Hippocampal formation (tissue), 2 donors: ENCODE measurements at regions not wholly inside any gene's neighbourhood (a gene's known extent, or its start where the extent isn't known, plus 50 kb on each side); places are given as distances from the start of the nearest gene placed in this dataset.

Source experiments
- DNase-seq, 2 donors: peaks; one replicate each; lab custom pipeline; 2025; lab: John Stamatoyannopoulos, UW

DNA sequence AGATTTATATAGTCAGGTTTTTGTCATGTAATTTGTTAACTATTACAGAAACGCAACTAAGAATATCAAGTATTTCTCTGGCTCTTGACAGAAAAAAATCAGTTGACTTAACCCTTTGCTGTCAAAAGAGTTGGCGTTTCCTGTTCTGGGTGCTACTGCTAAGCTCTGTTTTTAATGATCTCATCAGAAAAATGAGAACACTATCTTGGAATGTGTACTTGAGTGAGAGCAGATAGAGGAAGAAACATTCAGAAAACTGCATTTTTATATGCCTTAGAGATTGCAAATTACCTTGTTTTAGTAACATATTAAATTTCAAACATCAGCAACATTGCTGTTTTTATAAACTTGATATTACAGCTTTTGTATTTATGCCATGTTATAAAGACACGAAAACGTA is 297.9 kb downstream of the RDH14 start:
- DNase-seq = no peak

DNA sequence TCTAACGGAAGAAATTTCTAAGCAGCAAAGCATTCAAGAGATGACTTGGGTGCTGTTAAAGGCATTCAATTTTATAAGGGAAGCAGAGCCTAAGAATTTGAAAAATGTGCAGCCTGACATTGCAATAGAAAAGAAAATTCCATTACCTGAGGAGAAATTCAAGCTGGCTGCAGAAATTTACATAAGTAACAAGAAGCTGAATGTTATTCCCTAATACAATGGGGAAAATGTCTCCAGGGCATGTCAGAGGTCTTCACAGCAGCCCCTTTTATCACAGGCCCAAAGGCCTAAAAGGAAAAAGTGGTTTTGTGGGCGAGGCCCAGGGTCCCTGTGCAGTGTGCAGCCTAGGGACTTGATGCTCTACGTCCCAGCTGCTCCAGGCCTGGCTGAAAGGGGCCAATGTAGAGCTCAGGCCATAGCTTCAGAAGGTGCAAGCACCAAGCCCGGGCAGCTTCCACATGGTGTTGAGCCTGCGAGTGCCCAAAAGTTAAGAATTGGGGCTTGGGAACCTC is 306.7 kb downstream of the RDH14 start:
- DNase-seq = no peak

DNA sequence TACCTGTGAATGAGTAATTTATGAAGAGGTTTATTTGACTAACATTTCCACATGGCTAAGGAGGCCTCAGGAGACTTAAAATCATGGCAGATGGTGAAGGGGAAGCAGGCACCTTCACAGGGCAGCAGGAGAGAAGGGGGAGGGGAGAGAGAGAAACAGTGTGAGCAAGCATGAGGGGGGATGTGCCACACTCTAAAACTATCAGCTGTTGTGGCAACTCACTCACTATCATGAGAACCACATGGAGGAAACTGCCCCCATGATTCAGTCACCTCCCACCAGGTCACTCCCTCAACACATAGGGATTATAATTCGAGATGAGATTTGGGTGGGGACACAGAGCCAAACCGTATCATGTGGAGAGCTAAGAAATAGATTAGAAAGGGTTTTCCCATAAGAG is 309.0 kb downstream of the RDH14 start:
- no peak for DNase-seq

DNA sequence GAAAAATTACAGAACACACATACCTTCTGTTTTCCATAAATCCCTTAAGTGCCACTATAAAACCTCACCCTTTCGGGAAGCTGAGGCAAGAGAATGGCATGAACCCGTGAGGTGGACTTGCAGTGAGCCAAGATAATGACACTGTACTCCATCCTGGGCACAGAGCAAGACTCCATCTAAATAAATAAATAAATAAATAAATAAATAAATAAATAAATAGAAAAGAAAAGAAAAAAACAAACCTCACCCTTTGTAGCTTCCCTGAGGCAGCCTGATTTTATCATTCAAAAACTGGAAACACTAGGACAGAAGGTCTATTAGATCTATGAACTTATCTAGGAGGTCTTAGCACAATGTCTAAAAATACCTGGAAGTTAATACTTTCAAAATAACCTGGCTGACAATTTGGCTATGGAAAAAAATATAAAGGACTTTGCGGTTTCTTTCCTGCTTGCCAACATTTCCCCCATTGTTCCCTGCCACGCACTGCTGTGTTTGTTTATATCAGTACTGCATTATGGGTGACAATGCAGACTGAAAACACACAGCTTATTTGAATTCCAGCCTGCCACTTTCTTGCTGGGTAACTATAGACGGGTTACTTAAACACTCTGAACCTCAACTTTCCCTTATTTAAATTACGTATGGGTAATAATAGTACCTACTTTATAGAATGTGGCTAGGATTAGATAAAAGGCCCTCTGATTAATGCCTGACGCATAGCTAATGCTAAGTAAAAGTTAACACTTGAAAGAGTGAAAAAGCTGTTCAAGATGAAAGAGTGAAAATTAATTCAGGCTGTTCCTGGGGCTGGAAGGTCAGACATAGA is 313.0 kb downstream of the RDH14 start:
- DNase-seq = no peak

DNA sequence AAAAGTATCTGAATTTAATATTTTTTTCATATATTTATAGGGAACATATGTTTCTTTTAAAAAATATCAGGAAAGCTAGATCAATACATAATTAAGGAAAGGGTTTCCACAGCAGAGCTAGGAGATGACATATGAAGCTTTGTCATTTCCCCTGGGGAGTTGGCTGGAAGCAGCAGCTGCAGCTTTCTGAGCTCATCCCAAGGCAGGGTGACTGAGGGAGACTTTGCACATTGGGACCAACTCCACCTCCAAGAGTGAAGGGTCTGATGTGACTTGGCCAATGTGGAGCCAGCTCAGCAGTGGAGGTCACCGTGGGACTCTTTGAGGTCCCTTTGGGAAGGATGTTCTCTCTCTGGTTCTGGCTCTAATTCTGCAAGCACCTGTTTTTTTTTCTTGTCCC is 315.1 kb downstream of the RDH14 start:
- no peak for DNase-seq

DNA sequence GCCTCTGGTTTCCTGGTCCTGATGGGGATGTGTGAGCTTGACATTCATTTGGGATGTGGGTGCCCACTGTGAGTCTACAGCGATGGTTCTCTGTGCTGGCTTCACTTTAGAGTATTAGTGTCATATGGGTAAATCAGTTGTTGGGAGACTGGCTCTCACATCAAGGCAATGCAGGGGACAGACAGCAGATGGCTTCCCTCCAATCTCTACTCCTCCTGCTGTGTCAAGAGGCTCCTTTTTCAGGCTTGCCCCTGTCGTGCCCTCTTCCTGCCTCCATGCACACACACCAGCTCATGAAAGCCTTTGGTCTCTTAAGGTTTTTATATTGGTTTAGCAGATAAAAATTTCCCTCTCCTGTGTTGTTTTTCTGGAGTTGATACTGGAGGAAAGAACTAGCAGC is 315.6 kb downstream of the RDH14 start:
- DNase-seq = no peak

DNA sequence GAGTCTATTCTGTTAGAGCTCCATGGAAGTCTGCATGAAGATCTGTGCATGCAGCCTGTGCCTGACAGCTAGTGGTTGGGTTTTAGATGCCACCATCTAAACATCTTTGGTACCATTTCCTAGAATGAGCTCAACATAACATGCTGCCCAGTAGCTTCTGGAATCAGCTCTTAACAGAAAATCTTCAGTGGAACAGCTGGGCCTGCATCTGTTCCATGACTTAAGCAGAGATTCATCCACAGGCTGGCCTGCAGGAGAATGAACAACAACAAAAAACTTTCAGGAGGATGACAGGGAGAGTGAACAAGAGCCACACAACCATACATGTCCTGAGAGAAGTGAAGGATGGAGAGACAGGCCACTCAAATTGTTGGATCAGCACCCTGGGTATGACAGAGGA is 316.6 kb downstream of the RDH14 start:
- no peak for DNase-seq

DNA sequence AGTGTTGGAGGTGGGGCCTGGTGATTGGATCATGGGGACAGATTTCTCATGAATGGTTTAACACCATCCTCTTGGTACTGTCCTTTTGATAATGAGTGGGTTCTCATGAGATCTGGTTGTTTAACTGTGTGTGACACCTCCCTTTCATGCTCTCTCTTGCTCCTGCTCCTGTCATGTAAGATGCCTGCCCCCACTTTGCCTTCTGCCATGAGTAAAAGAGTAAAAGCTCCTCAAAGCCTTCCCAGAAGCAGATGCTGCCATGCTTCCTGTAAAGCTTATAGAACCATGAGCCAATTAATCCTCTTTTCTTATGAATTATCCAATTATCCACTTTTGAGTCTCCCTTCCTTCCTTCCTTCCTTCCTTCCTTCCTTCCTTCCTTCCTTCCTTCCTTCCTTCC is 317.7 kb downstream of the RDH14 start:
- DNase-seq = no peak

DNA sequence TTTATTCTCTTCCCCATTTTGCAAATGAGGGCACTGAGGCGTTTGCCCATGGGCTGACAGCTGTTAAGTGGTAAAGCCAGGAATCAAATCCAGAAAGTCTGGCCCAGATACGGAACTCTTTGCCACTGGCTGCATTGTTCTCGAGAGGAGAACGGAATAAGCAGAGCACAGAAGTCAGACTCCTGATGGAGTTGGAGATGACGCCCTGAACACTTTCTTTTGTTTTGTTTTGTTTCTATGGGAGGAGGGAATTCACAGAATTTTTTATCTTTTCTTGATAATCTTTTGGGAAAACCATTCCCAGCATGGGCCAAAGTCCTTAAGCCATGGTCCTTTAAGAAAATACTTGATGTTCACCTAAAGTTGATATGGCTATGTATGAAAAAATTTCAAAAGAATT is 322.2 kb downstream of the RDH14 start:
- DNase-seq = no peak

DNA sequence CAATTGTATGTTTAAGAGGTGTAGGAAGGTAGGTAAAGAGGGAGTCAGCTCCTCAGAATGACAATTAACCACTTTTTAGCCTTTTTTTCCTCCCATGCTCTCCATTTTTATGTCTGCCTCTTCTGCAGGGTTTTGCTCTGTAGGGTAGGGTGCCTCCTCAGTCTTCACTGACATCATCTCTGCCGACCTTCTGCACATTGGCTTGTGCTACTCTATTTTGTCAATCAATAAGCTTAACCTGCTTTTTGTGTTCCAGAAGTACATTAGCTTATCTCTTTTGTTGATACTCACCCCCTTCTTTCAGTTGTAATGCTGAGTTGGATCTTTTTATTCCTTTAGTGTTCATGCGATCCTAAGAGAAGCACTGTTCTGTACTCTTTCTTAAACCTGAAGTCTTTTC is 323.2 kb downstream of the RDH14 start:
- no peak for DNase-seq

DNA sequence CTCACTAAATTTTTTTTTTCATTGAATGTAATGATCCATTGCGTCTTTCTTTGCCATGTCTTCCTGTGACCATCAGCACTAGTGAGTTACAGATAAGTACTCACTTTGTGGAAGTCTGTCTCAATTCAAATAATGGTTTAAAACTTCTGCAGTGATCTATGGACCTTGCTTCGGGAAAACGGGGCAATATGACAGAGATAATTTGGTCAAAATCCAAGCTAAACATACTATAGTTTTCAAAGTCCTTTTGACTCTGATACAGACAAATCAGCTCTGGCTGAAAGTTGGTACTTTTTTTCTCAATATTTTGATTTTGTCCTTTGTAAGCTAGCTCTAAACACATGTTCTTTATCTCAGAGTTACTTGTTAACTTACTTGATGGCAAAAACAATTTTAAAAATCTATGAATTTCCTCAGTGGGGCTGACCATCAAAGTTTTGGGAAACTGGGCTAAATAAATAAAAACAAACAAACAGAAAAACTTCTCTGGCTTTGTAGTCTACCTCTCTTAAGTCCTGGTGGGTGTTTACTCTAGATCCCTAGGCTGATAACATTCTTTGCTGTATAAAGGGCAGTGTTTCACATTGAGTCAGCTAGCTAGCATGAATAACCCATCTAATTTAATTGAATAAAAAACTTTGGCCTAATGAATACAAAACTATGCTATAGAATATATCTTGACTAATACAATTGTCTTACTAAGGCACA is 327.6 kb downstream of the RDH14 start:
- no peak for DNase-seq

DNA sequence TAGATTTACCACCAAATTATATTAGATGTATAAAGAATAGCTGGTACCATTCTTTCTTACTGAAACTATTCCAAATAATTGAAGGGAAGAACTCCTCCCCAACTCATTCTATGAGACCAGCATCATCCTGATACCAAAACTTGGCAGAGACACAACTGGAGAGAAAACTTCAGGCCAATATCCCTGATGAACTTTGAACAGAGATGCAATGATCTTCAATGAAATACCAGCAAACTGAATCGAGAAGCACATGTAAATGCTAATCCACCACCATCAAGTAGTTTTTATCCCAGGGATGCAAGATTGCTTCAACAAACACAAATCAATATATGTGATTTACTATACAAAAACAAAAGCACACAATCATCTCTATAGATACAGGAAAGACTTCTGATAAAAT is 329.8 kb downstream of the RDH14 start:
- no peak for DNase-seq

DNA sequence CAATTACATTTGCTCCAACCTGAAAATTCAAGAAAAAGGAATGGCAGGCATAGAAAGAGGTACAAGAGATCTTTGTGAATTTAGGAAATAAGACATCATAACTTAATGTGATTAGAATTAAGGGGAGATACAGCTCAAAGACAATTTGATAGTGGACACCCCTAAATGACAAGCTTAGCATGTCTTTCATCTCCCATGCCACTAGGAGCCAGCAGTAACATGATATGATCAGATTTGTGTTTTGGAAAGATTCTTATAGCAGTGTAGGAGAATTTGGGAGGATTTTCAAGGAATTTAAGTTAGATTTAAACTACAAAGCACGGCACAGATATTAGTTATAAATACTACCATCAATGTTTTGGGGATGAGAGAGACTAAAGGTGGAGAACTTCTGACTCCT is 340.8 kb downstream of the RDH14 start:
- no peak for DNase-seq

DNA sequence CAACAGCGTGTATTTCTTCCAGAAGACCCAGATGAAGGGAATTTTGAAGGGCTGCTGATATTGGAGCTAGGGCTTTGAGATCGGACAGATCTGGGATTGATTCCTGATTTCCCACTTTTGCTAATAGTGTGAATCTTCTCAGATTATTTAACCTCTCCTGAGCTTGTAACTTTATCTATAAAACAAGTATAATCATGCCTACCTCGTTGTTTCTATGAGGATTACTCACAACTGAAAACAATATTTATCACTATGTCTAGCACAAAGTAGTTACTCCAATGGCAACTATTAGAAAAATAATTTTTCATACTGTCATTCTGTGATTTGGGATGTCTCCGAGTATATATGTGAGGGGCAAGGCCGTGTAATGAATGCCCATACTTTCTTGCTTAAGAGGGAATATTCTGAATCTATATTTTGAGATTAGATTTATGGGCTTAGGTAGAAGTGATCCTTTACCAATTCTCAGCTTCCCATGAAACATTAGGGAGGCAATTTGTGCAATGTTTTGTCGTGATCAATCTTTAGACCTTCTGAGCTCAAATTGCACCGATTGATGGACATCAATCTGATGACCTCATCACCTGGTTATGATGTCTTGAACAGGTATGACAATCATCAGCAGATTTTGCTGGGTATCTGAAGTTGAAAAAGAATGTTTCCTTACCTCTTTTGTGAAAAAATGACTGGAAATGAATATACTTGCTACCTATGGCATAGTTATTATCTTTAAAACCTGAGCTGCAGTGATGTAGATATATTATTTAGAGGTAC is 339.9 kb downstream of the KCNS3 start:
- no peak for DNase-seq

DNA sequence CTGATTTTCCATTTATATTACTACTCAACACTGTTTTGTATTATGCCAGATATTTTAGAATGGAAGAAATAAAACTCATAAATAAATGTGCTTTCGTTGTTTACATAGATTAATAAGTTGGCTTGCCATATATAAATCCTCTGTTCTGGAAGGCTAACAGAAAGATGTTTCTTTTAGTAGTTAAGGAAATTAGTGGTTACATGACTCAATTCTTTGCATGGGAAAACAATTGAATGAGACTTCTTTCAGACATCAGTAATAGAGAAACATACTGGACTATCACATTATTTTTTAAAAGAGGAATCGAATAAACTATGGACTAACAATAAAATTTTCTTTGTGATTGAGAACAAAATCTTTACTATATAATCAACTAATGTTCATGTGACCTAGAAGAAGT is 336.5 kb downstream of the KCNS3 start:
- DNase-seq = no peak

DNA sequence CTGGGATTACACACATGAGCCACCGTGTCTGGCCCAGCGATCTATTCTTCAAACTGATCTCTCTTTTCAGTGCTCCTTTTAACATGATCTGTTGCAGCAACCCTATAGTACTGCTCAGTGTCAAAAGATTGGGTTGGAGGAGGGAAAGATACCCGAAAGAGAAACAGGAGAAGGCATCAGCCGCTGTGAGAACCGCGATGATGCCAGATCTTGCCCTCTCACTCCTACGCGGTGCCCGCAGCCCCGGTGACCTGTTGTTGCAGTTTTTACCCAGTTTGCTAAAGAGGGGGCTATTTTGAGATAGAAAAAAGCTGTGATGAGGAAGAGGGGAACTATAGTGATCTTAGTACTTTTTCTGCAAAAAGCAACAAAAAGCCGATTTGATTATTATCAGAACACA is 335.5 kb downstream of the KCNS3 start:
- no peak for DNase-seq

DNA sequence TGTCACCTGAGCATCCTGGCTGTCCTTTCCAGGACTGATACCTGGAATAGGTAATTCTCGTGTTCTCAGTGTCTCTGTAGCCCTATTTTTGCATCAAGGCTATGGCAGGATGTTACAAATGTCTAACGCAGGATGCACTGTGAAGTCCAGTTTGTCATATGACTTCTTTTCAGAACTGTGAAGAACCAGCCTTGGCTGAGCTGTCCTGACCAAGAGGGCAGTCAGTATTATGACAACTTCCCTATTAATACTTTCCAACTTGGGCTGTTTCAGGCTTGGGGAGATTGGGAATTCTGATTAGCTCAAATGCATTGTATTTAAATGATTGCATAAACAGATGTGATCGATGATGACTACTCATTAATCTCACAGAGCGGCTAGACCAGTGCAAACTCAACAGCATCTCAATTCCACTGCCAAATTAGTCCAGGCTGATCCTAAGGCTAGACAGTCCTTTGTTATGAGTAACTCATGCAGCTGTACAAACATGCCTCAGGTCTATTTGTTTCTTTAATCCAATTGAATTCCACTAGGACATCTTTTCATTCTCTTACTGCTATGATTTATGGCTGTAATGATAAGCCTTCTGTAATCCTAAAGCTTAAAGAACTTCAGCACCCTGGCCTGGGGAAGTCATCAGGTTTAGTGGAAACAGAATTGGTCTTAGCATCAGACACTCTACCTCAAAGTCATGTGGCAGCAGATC is 331.6 kb downstream of the KCNS3 start:
- no peak for DNase-seq

DNA sequence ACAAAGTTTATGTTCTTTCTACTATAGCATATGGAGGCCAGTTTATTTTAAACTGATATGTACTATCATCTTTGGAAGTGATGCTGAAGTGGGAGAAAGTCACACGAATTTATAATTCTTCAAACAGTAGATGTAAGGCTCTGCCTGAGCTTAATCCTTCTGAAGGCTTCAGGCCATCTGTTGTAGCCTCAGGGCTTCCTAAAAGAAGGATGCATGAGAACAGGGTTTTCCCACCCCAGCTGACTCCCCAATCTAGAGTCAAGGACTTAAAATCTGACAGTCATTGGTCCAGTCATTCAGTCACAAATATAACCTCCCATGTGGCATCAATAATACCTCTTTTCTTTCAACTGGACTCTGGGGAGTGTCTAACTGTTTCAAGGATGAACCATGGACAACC is 330.5 kb downstream of the KCNS3 start:
- no peak for DNase-seq

DNA sequence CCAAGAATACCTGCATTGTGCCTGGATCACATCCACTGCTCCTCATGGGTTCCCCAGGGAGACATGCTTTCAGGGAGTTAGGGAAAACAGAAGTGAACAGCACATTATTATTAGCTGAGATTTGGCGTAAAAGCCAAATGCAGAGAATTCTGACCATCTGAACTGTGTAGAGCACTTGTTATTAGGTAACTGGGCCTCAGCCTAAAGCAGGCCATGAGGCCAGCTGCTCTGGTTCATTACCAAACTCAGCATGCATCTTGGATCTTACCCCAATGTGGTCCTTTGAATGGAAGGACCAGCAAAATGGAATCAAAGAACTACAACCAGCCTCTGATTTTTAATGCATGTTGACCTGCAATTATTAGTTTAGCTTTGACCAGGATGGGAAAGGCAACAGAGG is 322.3 kb downstream of the KCNS3 start:
- no peak for DNase-seq

DNA sequence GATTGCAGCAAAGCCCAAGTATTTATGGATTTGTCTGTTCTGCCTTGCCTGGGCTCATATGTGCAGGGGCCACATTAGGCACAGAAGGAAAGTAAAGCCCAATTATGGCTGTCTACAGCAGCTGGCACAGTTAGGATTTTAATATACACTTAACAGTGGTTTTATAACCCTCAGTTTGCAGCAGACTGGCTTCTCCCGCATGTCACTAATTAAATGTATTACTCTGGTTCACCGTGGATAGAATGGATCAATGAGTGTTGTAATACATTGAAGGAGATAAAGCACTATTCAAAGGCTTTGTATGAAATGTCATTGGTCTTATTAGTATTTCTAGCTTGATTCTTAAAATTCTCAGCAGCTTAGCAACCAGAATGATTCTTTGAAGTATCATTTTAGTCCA is 320.2 kb downstream of the KCNS3 start:
- no peak for DNase-seq

DNA sequence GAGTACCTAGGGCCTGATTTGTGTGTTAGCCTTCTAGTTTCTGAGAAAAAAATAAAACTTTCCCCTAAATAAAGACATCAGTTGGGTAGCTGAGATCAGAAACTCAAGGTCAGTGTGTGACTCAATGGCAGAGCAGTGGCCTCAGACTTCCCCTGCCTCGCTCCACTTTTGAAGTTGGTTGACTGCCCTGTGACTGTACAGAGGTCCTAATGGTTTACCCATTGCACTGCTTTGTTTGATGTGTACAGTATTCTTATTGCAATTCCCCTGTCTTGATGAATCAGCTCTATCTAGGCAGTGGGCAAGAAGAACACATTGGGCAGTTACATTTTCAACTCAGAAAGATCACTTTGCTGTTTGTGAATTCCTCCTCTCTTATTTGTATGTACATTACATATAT is 315.7 kb downstream of the KCNS3 start:
- no peak for DNase-seq
